ENCODE measurements at regions not wholly inside any gene's neighbourhood (a gene's known extent, or its start where the extent isn't known, plus 50 kb on each side); places are given as distances from the start of the nearest gene placed in this dataset.

GRCh38 chr20:24833592-24833991, 115.5 kb upstream of the CST7 start:
- TF ChIP-seq ZNF561 (tag by site-specific recombination; IDR thresholded peaks at IDR 0.05; ENCODE audit: borderline replicate concordance): no peak
- TF ChIP-seq ZNF214 (tag by site-specific recombination; IDR thresholded peaks at IDR 0.05; ENCODE audit: borderline replicate concordance): no peak
- TF ChIP-seq ZNF513 (tag by site-specific recombination; IDR thresholded peaks at IDR 0.05): no peak
- TF ChIP-seq ZNF518A (tag by site-specific recombination; conservative IDR thresholded peaks at IDR 0.05; ENCODE audit: low read depth): no peak
- TF ChIP-seq KLF1 (tag by site-specific recombination; IDR thresholded peaks at IDR 0.05): no peak
- TF ChIP-seq ZNF341 (tag by site-specific recombination; IDR thresholded peaks at IDR 0.05; ENCODE audit: low read depth): no peak
- TF ChIP-seq ZNF350 (tag by site-specific recombination; IDR thresholded peaks at IDR 0.05): no peak
- no peak for TF ChIP-seq HOXD13 (CRISPR knock-in tag; IDR thresholded peaks at IDR 0.05; ENCODE audit: borderline replicate concordance)
- TF ChIP-seq ZNF837 (tag by site-specific recombination; IDR thresholded peaks at IDR 0.05): no peak
- TF ChIP-seq ZNF239 (tag by site-specific recombination; IDR thresholded peaks at IDR 0.05): no peak
- no peak for TF ChIP-seq KLF7 (tag by site-specific recombination; IDR thresholded peaks at IDR 0.05; ENCODE audit: borderline replicate concordance)
- Histone ChIP-seq H3K36me3 (ENCODE audit: control insufficient read depth in 2 of 2, insufficient read depth in 1 of 2, low read length in 2 of 2) (no peaks in the 10 kb centered on the region), H3K4me1 (ENCODE audit: control insufficient read depth, insufficient read depth, low read length) (no peaks in the 10 kb centered on the region), H3K27ac (ENCODE audit: extremely low read depth, low read depth, low read length) (no peak overlapping the region), H3K4me3 (ENCODE audit: low read depth, low read length) (no peak overlapping the region), H3K9me3 (ENCODE audit: control insufficient read depth, insufficient read depth, low read depth, low read length) (no peaks in the 10 kb centered on the region)
- ChIA-PET POLR2A (no interaction called here), CTCF (no interaction called here)

- ChIA-PET CTCF (no interaction called here), POLR2A (no interaction called here)
- no peaks in the 10 kb centered on the region for H3K4me1 ChIP-seq (ENCODE audit: control insufficient read depth, insufficient read depth, low read length)
- H3K9me3 ChIP-seq (ENCODE audit: control insufficient read depth, insufficient read depth, low read depth, low read length): no peaks in the 10 kb centered on the region
- H3K4me3 ChIP-seq (ENCODE audit: low read depth, low read length): no peak overlapping the region
- no peak overlapping the region for H3K27ac ChIP-seq (ENCODE audit: extremely low read depth, low read depth, low read length)
- TF ChIP-seq IKZF3 (tag by site-specific recombination; IDR thresholded peaks at IDR 0.05): no peak
- TF ChIP-seq ZNF175 (tag by site-specific recombination; IDR thresholded peaks at IDR 0.05): no peak
- no peak for TF ChIP-seq ZXDB (tag by site-specific recombination; IDR thresholded peaks at IDR 0.05)
- TF ChIP-seq ZNF221 (tag by site-specific recombination; IDR thresholded peaks at IDR 0.05; ENCODE audit: borderline replicate concordance): no peak
- no peak for TF ChIP-seq PATZ1 (tag by site-specific recombination; IDR thresholded peaks at IDR 0.05)
- no peak for TF ChIP-seq KLF16 (tag by site-specific recombination; IDR thresholded peaks at IDR 0.05)
- TF ChIP-seq ZNF366 (tag by site-specific recombination; conservative IDR thresholded peaks at IDR 0.05): no peak
- no peak for TF ChIP-seq ELK4 (IDR thresholded peaks at IDR 0.05; ENCODE audit: borderline replicate concordance, low read depth, low read length)
- TF ChIP-seq ZSCAN18 (tag by site-specific recombination; IDR thresholded peaks at IDR 0.05): no peak
- no peak for TF ChIP-seq ZNF791 (tag by site-specific recombination; IDR thresholded peaks at IDR 0.05)
- no peaks in the 10 kb centered on the region for H3K36me3 ChIP-seq (ENCODE audit: control insufficient read depth in 2 of 2, insufficient read depth in 1 of 2, low read length in 2 of 2)
Measured at GRCh38 chr20:24834310-24834709, 114.8 kb upstream of the CST7 start.
